Spleen (tissue), 11 donors: ENCODE measurements at regions not wholly inside any gene's neighbourhood (a gene's known extent, or its start where the extent isn't known, plus 50 kb on each side); places are given as distances from the start of the nearest gene placed in this dataset.

Experiments used
- DNase-seq: peaks from one replicate; pipeline ENCODE4 v3.0.0-alpha.2; 2020
- H3K27ac ChIP-seq, 8 donors: fragments of 200-600 bp; sonication (generic) in 7 of 8; 1 replicate in 4 of 8; 2 replicates in 4 of 8; pipeline versions ENCODE4 v1.5.0 to v1.8.0; 2016 to 2021; ENCODE audit warnings: inconsistent platforms in 4 of 8, mild to moderate bottlenecking in 4 of 8, moderate library complexity in 1 of 8
- H3K27me3 ChIP-seq, 7 donors: fragments of 200-600 bp; sonication (generic) in 6 of 7; replicated peaks in 1 of 7; 1 replicate in 4 of 7; 2 replicates in 3 of 7; pipeline versions ENCODE4 v1.5.0 to v1.8.0; 2016 to 2021; ENCODE audit warnings: inconsistent platforms in 3 of 7, mild to moderate bottlenecking in 1 of 7
- H3K36me3 ChIP-seq, 6 donors: fragments of 200-600 bp; sonication (generic) in 5 of 6; 1 replicate in 4 of 6; 2 replicates in 2 of 6; pipeline versions ENCODE4 v1.5.0 to v1.8.0; 2016 to 2021; ENCODE audit warnings: inconsistent platforms in 2 of 6
- H3K4me1 ChIP-seq, 6 donors: fragments of 200-600 bp; sonication (generic) in 5 of 6; 1 replicate in 3 of 6; 2 replicates in 3 of 6; pipeline versions ENCODE4 v1.5.0 to v1.8.0; 2016 to 2021; ENCODE audit warnings: inconsistent platforms in 3 of 6
- H3K4me3 ChIP-seq, 8 donors: fragments of 200-600 bp; sonication (generic) in 7 of 8; 1 replicate in 4 of 8; 2 replicates in 4 of 8; pipeline versions ENCODE4 v1.5.0 to v1.8.0; 2016 to 2021; ENCODE audit warnings: inconsistent platforms in 4 of 8, mild to moderate bottlenecking in 4 of 8, moderate library complexity in 2 of 8
- H3K9me3 ChIP-seq, 8 donors: fragments of 200-600 bp; sonication (generic) in 7 of 8; 1 replicate in 4 of 8; 2 replicates in 4 of 8; pipeline versions ENCODE4 v1.5.0 to v1.8.0; 2016 to 2021; ENCODE audit warnings: inconsistent platforms in 4 of 8
- POLR2A ChIP-seq, 3 donors: fragments of 450-650 bp; IDR thresholded peaks; one replicate each; pipeline ENCODE4 v1.5.1; 2017; ENCODE audit warnings: antibody characterized with exemption in 3 of 3, mild to moderate bottlenecking in 1 of 3
- POLR2AphosphoS5 ChIP-seq, 3 donors: sonication (generic); formaldehyde crosslinking; IDR thresholded peaks; one replicate each; pipeline ENCODE4 v1.5.1; 2017; ENCODE audit warnings: antibody characterized with exemption in 3 of 3
- WGBS, 5 donors: extraction: QIAGEN DNeasy Blood & Tissue Kit in 3 of 5; methylation state at CpG; one replicate each; pipeline versions ENCODE4 v1.1.5 to v1.1.7; 2013 to 2018; 5-methylcytosine and 5-hydroxymethylcytosine counted together
- intact Hi-C: fragments of 100-400 bp; cut with DNase I; formaldehyde crosslinking; loops from one replicate; pipeline ENCODE4 v1.15.0; 2023; ENCODE audit warnings: low total_unique reads
- TF ChIP-seq, protein P1 (sequence below), 11 experiments: fragments of 200-600 bp in 7 of 11; fragments of 450-650 bp in 4 of 11; sonication (generic) in 4 of 11; IDR thresholded peaks in 8 of 11; conservative IDR thresholded peaks in 3 of 11; 1 replicate in 7 of 11; 2 replicates in 4 of 11; pipeline versions ENCODE4 v1.4.0 to v1.8.0; 2016 to 2021; ENCODE audit warnings: antibody characterized with exemption in 11 of 11, inconsistent platforms in 4 of 11, mild to moderate bottlenecking in 1 of 11
- donor health status: healthy with polysubstance abuse.
- donor health status: DM: no; HTN: no; CAD: no; lungs with moderate emphysema.
- donor health status: DM: no; HTN: no; CAD: no.
- donor health status: Bipolar disorder and iron deficiency.
- donor health status: healthy.
- donor health status: DM: no; HTN: no; CAD: no.
- donor health status: DM: yes; HTN: yes; CAD: no.

DNA sequence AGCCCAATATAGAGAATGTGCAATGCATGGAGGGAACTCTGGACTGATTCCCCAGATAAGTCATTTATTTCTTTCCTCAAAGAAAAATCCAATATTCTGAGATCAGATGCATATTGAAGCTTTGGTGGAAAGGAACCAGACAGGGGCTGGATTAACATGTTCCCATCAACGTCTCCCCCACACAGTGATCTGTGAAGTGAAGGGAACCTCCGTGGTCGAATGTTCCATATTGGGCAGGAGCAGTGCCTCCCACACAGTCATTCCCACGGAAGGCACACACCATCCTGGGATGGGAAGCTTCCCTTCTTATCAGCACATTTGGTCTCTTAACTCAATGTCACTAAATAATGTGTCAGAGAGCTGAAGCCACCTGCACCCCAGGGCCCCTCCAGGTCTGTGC, 247.1 kb downstream of the BCL11B start:
- Histone ChIP-seq H3K4me1 (no peaks in the 10 kb centered on the region), H3K4me3 (no peak overlapping the region), H3K27me3 (no peaks in the 10 kb centered on the region), H3K27ac (no peak overlapping the region), H3K36me3 (no peaks in the 10 kb centered on the region), H3K9me3 (no peaks in the 10 kb centered on the region)
- 55 to 81% (median 68%) methylated on average over 4 of the region's 4 CpGs for WGBS, 5 donors
- TF ChIP-seq POLR2AphosphoS5 (IDR thresholded peaks at IDR 0.05): no peak
- TF ChIP-seq, protein P1, sequence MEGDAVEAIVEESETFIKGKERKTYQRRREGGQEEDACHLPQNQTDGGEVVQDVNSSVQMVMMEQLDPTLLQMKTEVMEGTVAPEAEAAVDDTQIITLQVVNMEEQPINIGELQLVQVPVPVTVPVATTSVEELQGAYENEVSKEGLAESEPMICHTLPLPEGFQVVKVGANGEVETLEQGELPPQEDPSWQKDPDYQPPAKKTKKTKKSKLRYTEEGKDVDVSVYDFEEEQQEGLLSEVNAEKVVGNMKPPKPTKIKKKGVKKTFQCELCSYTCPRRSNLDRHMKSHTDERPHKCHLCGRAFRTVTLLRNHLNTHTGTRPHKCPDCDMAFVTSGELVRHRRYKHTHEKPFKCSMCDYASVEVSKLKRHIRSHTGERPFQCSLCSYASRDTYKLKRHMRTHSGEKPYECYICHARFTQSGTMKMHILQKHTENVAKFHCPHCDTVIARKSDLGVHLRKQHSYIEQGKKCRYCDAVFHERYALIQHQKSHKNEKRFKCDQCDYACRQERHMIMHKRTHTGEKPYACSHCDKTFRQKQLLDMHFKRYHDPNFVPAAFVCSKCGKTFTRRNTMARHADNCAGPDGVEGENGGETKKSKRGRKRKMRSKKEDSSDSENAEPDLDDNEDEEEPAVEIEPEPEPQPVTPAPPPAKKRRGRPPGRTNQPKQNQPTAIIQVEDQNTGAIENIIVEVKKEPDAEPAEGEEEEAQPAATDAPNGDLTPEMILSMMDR (IDR thresholded peaks at IDR 0.05 in 8 of 11, conservative IDR thresholded peaks at IDR 0.05 in 3 of 11): no peak
- TF ChIP-seq POLR2A (IDR thresholded peaks at IDR 0.05): no peak
- intact Hi-C loops: no loop called here
- DNase-seq: no peak

DNA sequence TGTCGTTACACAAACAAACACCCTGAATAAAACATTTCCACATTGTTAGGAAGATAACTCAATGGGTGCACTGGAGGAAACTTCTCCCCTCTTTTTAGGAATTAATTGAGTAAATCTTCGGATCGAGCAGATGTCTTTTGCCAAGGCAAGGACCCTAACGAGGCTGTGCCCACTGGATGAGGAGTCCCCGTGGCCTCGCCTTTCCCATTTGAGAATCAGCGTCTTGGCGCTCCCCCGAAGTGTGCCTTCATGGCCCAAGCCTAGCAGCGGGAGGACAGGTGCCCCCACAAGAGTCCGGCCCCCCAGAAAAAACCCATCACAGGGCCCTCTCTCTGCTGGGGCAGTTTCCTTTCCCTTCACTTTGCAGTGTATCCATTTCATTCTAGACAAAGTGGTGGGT, 246.6 kb downstream of the BCL11B start:
- Histone ChIP-seq H3K27me3 (no peaks in the 10 kb centered on the region), H3K4me1 (no peaks in the 10 kb centered on the region), H3K27ac (no peak overlapping the region), H3K36me3 (no peaks in the 10 kb centered on the region), H3K4me3 (no peak overlapping the region), H3K9me3 (no peaks in the 10 kb centered on the region)
- no peak for TF ChIP-seq POLR2A (IDR thresholded peaks at IDR 0.05)
- TF ChIP-seq POLR2AphosphoS5 (IDR thresholded peaks at IDR 0.05): no peak
- TF ChIP-seq, protein P1 (IDR thresholded peaks at IDR 0.05 in 8 of 11, conservative IDR thresholded peaks at IDR 0.05 in 3 of 11): no peak
- intact Hi-C loops: no loop called here
- WGBS, 5 donors: 91 to 95% (median 92%) methylated on average over 11 of the region's 11 CpGs
- DNase-seq: no peak

DNA sequence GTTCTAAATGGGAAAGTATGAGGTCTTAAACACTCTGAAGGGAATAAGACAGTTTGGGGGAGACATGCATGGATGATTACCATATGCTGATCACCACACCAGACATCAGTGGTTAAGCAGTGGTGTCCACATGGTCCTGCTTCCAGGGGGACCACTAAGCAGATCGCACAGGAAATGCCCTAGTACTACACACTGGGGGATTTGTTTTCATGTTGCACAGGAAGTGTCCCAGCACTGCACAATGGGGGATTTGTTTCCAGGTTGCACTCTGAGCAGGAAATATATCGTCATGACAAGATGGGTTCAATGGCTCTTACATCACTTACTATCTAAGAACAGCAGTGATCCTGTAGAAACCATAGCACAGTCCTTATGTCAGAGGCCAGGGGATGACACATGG, 245.5 kb downstream of the BCL11B start:
- Histone ChIP-seq H3K27ac (no peak overlapping the region), H3K9me3 (no peaks in the 10 kb centered on the region), H3K4me1 (no peaks in the 10 kb centered on the region), H3K36me3 (no peaks in the 10 kb centered on the region), H3K27me3 (no peaks in the 10 kb centered on the region), H3K4me3 (no peak overlapping the region)
- WGBS, 5 donors: 33 to 86% (median 57%) methylated on average over 1 to 2 of the region's 2 CpGs
- no peak for DNase-seq
- no peak for TF ChIP-seq POLR2A (IDR thresholded peaks at IDR 0.05)
- TF ChIP-seq, protein P1 (IDR thresholded peaks at IDR 0.05 in 8 of 11, conservative IDR thresholded peaks at IDR 0.05 in 3 of 11): no peak
- TF ChIP-seq POLR2AphosphoS5 (IDR thresholded peaks at IDR 0.05): no peak
- intact Hi-C loops: no loop called here

DNA sequence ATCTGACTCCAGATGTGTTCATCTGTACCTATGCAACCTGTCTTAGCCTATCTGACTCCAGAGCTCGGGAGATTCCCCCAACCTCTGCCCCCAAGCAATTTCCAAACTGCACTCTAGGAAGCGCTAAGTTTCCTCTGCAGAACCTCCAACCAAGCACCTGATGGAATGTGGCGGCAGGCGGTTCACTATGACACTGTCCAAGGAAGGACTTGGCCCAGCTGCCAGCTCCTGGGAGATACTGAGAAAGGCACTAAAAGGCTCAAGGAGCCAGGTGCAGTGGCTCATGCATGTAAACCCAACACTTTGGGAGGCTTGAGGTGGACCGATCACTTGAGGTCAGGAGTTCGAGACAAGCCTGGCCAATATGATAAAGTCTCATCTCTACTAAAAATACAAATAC, 244.0 kb downstream of the BCL11B start:
- intact Hi-C loops: no loop called here
- WGBS, 5 donors: 84 to 93% (median 89%) methylated on average over 6 of the region's 6 CpGs
- Histone ChIP-seq H3K9me3 (peaks cover 0 to 10% (median 0%) of the 10 kb centered on the region in 8 donors), H3K4me1 (no peaks in the 10 kb centered on the region), H3K36me3 (no peaks in the 10 kb centered on the region), H3K4me3 (no peak overlapping the region), H3K27me3 (no peaks in the 10 kb centered on the region), H3K27ac (no peak overlapping the region)
- DNase-seq: no peak
- TF ChIP-seq POLR2A (IDR thresholded peaks at IDR 0.05) (no peak), POLR2AphosphoS5 (IDR thresholded peaks at IDR 0.05) (no peak)
- TF ChIP-seq, protein P1 (IDR thresholded peaks at IDR 0.05 in 8 of 11, conservative IDR thresholded peaks at IDR 0.05 in 3 of 11): no peak
